ENCODE measurements at regions not wholly inside any gene's neighbourhood (a gene's known extent, or its start where the extent isn't known, plus 50 kb on each side); places are given as distances from the start of the nearest gene placed in this dataset.

GRCh38 chr5:63650581-63650980, 311.7 kb downstream of the HTR1A start:
- TF ChIP-seq CTCF (IDR thresholded peaks at IDR 0.05; ENCODE audit: low read length) (no peak), EZH2 (IDR thresholded peaks at IDR 0.05; ENCODE audit: borderline replicate concordance, low read length) (no peak)

Data from OCI-LY1 (cell line).